ENCODE measurements at regions not wholly inside any gene's neighbourhood (a gene's known extent, or its start where the extent isn't known, plus 50 kb on each side); places are given as distances from the start of the nearest gene placed in this dataset.

- Mint-ChIP-seq H3K36me3 (no peaks in the 10 kb centered on the region), H3K4me3 (peak overlapping the region; percentile 44), H3K4me1 (peaks cover 99% of the 10 kb centered on the region), H3K9me3 (no peaks in the 10 kb centered on the region), H3K27ac (peak overlapping the region; percentile 97)
- no peak for DNase-seq (ENCODE audit: low spot score in 2 of 2)
- no peak for ATAC-seq
Measured at GRCh38 chr13:30151388-30151787, 156.0 kb downstream of the KATNAL1 start.

- Mint-ChIP-seq H3K4me3 (peak overlapping the region; percentile 53), H3K36me3 (peaks cover 9% of the 10 kb centered on the region), H3K9me3 (peaks cover 6% of the 10 kb centered on the region), H3K27ac (peak overlapping the region; percentile 97), H3K4me1 (peaks cover 97% of the 10 kb centered on the region)
- ATAC-seq (no peak), DNase-seq (ENCODE audit: low spot score in 2 of 2) (no peak)
Measured at GRCh38 chr13:30149248-30149647, 158.1 kb downstream of the KATNAL1 start.

GRCh38 chr13:30148786-30149185 is 158.6 kb downstream of the KATNAL1 start:
- peak overlapping the region; percentile 53 for H3K4me3 Mint-ChIP-seq
- H3K9me3 Mint-ChIP-seq, result peaks cover 6% of the 10 kb centered on the region
- peaks cover 97% of the 10 kb centered on the region for H3K4me1 Mint-ChIP-seq
- DNase-seq (ENCODE audit: low spot score in 2 of 2), result no peak
- ATAC-seq, result no peak
- H3K36me3 Mint-ChIP-seq, result peaks cover 9% of the 10 kb centered on the region
- H3K27ac Mint-ChIP-seq, result peak overlapping the region; percentile 97

DNA sequence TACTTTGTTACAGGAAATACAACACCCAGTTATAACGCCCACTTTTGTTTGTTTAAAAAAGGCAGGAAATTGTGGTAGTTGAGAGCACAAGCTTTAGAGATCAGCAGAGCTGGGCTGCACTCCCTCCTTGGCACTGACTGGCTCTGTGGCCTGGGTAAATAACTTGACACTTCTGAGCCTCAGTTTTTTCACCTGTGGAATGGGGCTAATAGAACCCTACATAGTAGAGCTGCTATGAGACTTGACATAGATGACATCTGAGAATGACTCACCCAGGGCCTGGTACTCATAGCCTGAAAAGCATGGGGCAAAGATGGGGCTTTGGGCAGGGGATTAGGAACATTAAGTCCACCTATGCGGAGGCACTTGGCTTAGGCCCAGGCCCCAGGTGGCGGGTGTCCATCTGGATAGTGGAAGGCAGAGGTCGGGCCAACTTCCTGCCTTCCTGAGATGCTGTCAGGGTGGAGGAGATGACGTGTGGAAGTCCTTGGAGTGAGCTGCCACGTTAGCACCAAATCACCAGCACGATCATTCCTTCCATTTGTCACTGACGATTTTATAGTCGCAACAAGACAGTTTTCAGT is 159.1 kb downstream of the KATNAL1 start:
- Mint-ChIP-seq H3K4me3 (peak overlapping the region; percentile 53), H3K36me3 (peaks cover 9% of the 10 kb centered on the region), H3K9me3 (peaks cover 6% of the 10 kb centered on the region), H3K27ac (peak overlapping the region; percentile 97), H3K4me1 (peaks cover 97% of the 10 kb centered on the region)
- ATAC-seq, result peak; percentile 69
- peak; percentile 32 to 79 for DNase-seq (ENCODE audit: low spot score in 2 of 2)

DNA sequence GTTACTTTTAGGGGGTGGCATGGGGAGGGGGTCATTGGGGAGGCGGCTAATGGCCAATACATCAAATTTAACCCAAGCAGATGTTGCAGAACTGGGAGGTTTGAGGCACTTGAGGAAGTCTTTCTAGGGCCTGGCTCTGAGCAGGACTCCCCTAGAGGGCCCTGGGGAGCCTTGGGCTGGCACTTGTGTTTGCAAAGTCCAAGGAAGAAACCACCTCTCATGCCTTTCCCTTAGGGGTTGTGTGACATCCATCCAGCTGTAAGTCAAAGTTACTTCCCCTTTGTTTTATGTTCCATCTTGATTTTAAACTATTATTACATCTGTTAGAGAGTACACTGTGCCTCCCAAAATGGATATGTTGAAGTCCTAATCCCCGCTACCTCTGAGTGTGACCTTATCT is 159.9 kb downstream of the KATNAL1 start:
- H3K4me3 Mint-ChIP-seq, result peak overlapping the region; percentile 53
- DNase-seq (ENCODE audit: low spot score in 2 of 2) (no peak), ATAC-seq (no peak)
- peaks cover 97% of the 10 kb centered on the region for H3K4me1 Mint-ChIP-seq
- peaks cover 6% of the 10 kb centered on the region for H3K9me3 Mint-ChIP-seq
- H3K36me3 Mint-ChIP-seq, result peaks cover 9% of the 10 kb centered on the region
- peak overlapping the region; percentile 97 for H3K27ac Mint-ChIP-seq

DNA sequence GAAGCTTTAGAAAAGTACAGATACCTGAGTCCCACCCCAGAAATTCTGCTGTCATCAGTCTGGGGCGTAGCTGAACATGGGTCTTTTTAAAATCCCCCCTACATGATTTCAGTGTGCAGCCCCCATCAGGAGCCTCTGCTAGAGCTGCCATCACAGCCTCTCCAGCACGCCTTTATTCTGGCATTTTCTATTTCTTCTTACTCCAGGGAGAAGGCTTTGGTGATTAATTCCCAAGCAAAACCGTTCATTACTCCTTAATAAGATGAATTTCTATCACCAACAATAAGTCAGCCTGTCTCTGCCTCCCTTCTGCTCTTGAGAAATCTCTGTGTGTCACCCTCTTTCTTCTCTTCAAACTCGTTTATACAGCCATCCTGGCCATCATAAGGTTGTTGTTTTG is 160.3 kb downstream of the KATNAL1 start:
- Mint-ChIP-seq H3K36me3 (peaks cover 9% of the 10 kb centered on the region), H3K9me3 (peaks cover 6% of the 10 kb centered on the region), H3K27ac (peak overlapping the region; percentile 97), H3K4me1 (peaks cover 97% of the 10 kb centered on the region), H3K4me3 (peak overlapping the region; percentile 53)
- ATAC-seq (no peak), DNase-seq (ENCODE audit: low spot score in 2 of 2) (no peak)

- peaks cover 97% of the 10 kb centered on the region for H3K4me1 Mint-ChIP-seq
- peaks cover 6% of the 10 kb centered on the region for H3K9me3 Mint-ChIP-seq
- DNase-seq (ENCODE audit: low spot score in 2 of 2), result peak; percentile 24 to 81
- peak; percentile 88 for ATAC-seq
- peaks cover 9% of the 10 kb centered on the region for H3K36me3 Mint-ChIP-seq
- peak overlapping the region; percentile 97 for H3K27ac Mint-ChIP-seq
- peak overlapping the region; percentile 53 for H3K4me3 Mint-ChIP-seq
Measured at GRCh38 chr13:30145709-30146367, 161.5 kb downstream of the KATNAL1 start.

DNA sequence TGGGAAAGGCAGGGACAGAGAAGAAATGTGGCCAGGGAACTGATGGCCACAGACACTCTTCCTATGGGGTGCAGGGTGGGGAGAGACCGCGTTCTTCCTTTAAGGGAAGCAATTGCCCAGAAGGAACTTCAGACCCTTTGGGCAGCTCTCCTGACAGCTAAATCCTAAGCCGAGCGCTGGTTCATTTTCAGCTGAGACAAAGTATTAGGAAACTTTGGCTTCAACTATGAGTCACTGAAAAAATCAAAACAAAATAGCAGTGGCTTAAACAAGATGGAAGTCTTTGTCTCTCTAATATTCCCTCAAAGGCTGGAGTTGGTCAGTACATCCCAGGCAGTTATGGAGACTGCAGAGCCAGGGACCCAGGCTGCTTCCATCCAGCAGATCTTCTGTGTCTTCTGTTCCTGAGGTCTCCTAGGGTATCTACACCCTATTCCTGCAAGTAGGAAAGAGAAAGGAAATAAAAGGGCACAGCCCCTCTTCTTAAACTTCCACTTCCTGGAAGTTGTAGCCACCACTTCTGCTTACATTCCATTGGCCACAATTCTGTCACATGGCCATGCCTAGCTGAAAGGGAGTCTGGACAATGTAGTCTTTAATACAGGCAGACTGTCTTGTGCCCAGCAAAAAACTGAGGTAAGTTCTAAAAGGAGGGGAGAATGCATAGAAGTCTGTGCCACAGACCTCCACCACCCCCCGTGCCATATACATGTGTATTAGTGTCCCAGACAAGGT is 163.5 kb downstream of the KATNAL1 start:
- H3K27ac Mint-ChIP-seq, result peak overlapping the region; percentile 97
- H3K4me3 Mint-ChIP-seq, result no peak overlapping the region
- DNase-seq (ENCODE audit: low spot score in 2 of 2) (no peak), ATAC-seq (no peak)
- peaks cover 77% of the 10 kb centered on the region for H3K4me1 Mint-ChIP-seq
- peaks cover 9% of the 10 kb centered on the region for H3K36me3 Mint-ChIP-seq
- peaks cover 6% of the 10 kb centered on the region for H3K9me3 Mint-ChIP-seq

GRCh38 chr13:30142486-30143211 is 164.7 kb downstream of the KATNAL1 start:
- Mint-ChIP-seq H3K9me3 (peaks cover 6% of the 10 kb centered on the region), H3K36me3 (peaks cover 9% of the 10 kb centered on the region), H3K4me3 (peak overlapping the region; percentile 47), H3K27ac (peak overlapping the region; percentile 90), H3K4me1 (peaks cover 66% of the 10 kb centered on the region)
- no peak for DNase-seq (ENCODE audit: low spot score in 2 of 2)
- ATAC-seq, result peak; percentile 20

GRCh38 chr13:30141775-30142485 is 165.4 kb downstream of the KATNAL1 start:
- DNase-seq (ENCODE audit: low spot score in 2 of 2) (no peak), ATAC-seq (no peak)
- Mint-ChIP-seq H3K9me3 (peaks cover 6% of the 10 kb centered on the region), H3K4me3 (peak overlapping the region; percentile 47), H3K4me1 (peaks cover 58% of the 10 kb centered on the region), H3K27ac (peak overlapping the region; percentile 90), H3K36me3 (peaks cover 9% of the 10 kb centered on the region)

GRCh38 chr13:30140973-30141372 is 166.4 kb downstream of the KATNAL1 start:
- ATAC-seq (no peak), DNase-seq (ENCODE audit: low spot score in 2 of 2) (no peak)
- Mint-ChIP-seq H3K4me1 (peaks cover 49% of the 10 kb centered on the region), H3K4me3 (no peak overlapping the region), H3K27ac (no peak overlapping the region), H3K9me3 (peaks cover 6% of the 10 kb centered on the region), H3K36me3 (peaks cover 5% of the 10 kb centered on the region)

DNA sequence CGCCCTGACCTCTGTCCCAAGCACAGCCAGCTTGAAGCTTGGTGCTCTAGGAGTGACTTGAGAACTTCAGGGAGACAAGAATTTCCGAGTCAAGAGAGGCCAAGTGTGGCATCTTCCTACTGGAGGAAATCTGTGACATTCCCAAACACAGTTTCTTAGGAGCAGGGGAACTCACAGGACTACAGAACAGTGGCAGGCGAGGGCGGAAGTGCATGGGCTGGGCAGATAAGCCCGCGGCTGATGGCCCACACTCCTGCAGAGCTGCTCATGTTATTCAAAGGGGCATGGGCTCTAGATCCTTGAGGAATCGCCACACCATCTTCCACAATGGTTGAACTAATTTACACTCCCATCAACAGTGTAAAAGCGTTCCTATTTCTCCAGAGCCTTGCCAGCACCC is 168.8 kb downstream of the KATNAL1 start:
- H3K36me3 Mint-ChIP-seq, result no peaks in the 10 kb centered on the region
- H3K4me3 Mint-ChIP-seq, result no peak overlapping the region

DNA sequence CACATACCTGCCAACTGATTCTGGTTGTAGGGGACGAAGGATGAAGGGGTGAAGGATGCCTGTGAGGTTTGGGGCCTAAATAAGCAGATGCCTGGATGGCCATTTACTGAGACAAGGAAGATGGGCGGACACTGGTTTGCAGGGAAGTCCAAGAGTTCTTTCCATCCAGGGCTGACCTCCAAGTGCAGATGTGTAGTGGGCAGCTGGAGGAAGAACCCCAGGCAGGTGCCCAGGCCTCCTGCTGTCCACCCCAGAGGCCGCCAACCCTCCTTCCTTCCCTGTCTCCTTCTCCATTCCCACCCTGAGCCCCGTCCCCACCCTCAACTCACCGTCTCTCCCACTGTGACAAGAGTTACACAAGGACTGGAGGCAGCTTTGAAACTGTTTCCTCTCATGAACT is 171.5 kb downstream of the KATNAL1 start:
- no peak for DNase-seq (ENCODE audit: low spot score in 2 of 2)
- Mint-ChIP-seq H3K9me3 (no peaks in the 10 kb centered on the region), H3K36me3 (no peaks in the 10 kb centered on the region), H3K4me3 (no peak overlapping the region), H3K27ac (no peak overlapping the region), H3K4me1 (peaks cover 24% of the 10 kb centered on the region)
- no peak for ATAC-seq

More for the DNA sequence above, 168.8 kb downstream of the KATNAL1 start:
- ATAC-seq (no peak), DNase-seq (ENCODE audit: low spot score in 2 of 2) (no peak)
- peaks cover 36% of the 10 kb centered on the region for H3K4me1 Mint-ChIP-seq
- no peak overlapping the region for H3K27ac Mint-ChIP-seq
- H3K9me3 Mint-ChIP-seq, result no peaks in the 10 kb centered on the region

DNA sequence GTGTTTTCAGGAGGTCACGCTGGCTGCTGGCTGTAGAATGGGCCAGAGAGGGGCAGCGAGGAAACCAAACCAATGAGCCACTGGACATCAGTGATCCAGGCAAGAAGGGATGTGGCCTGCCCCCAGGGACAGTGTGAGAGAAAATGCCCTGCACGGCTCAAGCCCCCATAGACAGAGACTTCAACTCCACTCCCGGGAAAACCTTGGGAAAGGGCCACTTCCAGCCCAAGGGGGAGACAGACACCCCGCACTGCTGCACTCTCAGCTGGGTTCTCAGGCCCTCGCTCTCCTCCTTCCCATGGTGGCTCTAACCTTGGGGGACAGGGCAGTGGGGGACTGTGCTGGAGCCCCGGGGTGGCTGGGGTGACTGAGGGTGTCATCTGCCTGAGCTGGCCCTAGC is 172.0 kb downstream of the KATNAL1 start:
- no peaks in the 10 kb centered on the region for H3K9me3 Mint-ChIP-seq
- no peak overlapping the region for H3K4me3 Mint-ChIP-seq
- no peaks in the 10 kb centered on the region for H3K36me3 Mint-ChIP-seq
- peaks cover 22% of the 10 kb centered on the region for H3K4me1 Mint-ChIP-seq
- H3K27ac Mint-ChIP-seq, result peak overlapping the region; percentile 52
- ATAC-seq (no peak), DNase-seq (ENCODE audit: low spot score in 2 of 2) (no peak)

DNA sequence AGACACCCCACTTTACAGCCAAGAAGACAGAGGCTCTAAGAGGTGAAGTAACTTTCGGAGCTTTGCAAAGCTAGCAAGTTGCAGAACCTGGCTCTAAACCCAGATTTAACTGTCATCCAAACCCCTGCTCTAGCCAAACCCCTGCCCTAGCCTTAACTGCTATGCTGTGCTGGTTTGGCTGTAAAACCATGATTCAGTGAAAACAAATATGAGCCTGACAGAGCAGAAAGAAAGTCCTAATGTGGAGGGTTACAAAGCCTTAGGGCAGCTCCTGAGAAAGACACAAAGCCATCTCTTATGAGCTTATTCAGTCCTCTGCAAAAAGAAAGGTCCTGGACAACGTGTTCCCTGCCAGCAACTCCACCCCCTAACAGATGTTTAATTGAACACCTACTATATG is 172.8 kb downstream of the KATNAL1 start:
- Mint-ChIP-seq H3K4me1 (peaks cover 22% of the 10 kb centered on the region), H3K36me3 (no peaks in the 10 kb centered on the region), H3K27ac (peak overlapping the region; percentile 52), H3K4me3 (no peak overlapping the region), H3K9me3 (no peaks in the 10 kb centered on the region)
- no peak for DNase-seq (ENCODE audit: low spot score in 2 of 2)
- ATAC-seq, result no peak

All from stimulated activated effector memory CD8-positive, alpha-beta T cell treated with anti-CD3 and anti-CD28 coated beads, Interleukin-12 subunit alpha, Interleukin-12 subunit beta, amount 100 ng/mL, for 72 hours (primary cell).